Mesothelial cell of epicardium (in vitro differentiated cells): ENCODE measurements at regions not wholly inside any gene's neighbourhood (a gene's known extent, or its start where the extent isn't known, plus 50 kb on each side); places are given as distances from the start of the nearest gene placed in this dataset.

ENCODE experiments used
- DNase-seq, 2 experiments: peaks; one replicate each; pipeline ENCODE4 v3.0.0; 2021; ENCODE audit warnings: low spot score in 2 of 2; ENCODE audit not compliant: unreplicated experiment in 2 of 2
- H3K27ac Mint-ChIP-seq: 2 replicates; pipeline ENCODE4 v1.8.0; 2021; ENCODE audit warnings: mixed read lengths
- H3K27me3 Mint-ChIP-seq: 2 replicates; pipeline ENCODE4 v1.8.0; 2021; ENCODE audit warnings: low read depth, mixed read lengths
- H3K36me3 Mint-ChIP-seq: 2 replicates; pipeline ENCODE4 v1.8.0; 2021; ENCODE audit warnings: mixed read lengths
- H3K4me1 Mint-ChIP-seq: 2 replicates; pipeline ENCODE4 v1.8.0; 2021; ENCODE audit warnings: mixed read lengths
- H3K4me3 Mint-ChIP-seq: 2 replicates; pipeline ENCODE4 v1.8.0; 2021; ENCODE audit warnings: mild to moderate bottlenecking, moderate library complexity, mixed read lengths
- H3K9me3 Mint-ChIP-seq: 2 replicates; pipeline ENCODE4 v1.8.0; 2021; ENCODE audit warnings: mixed read lengths
- CTCF ChIP-seq: fragments of 200-600 bp; sonication (generic); IDR thresholded peaks from one replicate; pipeline ENCODE4 v1.5.0; 2021; ENCODE audit warnings: antibody characterized with exemption; ENCODE audit not compliant: unreplicated experiment

GRCh38 chr5:19172926-19173470 lies 815.0 kb downstream of the CDH18 start:
- H3K36me3 Mint-ChIP-seq = no peaks in the 10 kb centered on the region
- no peak overlapping the region for H3K4me3 Mint-ChIP-seq
- H3K9me3 Mint-ChIP-seq = no peaks in the 10 kb centered on the region
- H3K27me3 Mint-ChIP-seq = no peaks in the 10 kb centered on the region
- TF ChIP-seq CTCF = no peak
- no peak for DNase-seq
- no peaks in the 10 kb centered on the region for H3K4me1 Mint-ChIP-seq
- H3K27ac Mint-ChIP-seq = no peak overlapping the region

GRCh38 chr5:19175776-19176570 lies 812.0 kb downstream of the CDH18 start:
- TF ChIP-seq CTCF = no peak
- Mint-ChIP-seq H3K27me3 (no peaks in the 10 kb centered on the region), H3K4me3 (no peak overlapping the region), H3K4me1 (peaks cover 15% of the 10 kb centered on the region), H3K27ac (no peak overlapping the region), H3K36me3 (no peaks in the 10 kb centered on the region), H3K9me3 (no peaks in the 10 kb centered on the region)
- DNase-seq = no peak

- no peaks in the 10 kb centered on the region for H3K36me3 Mint-ChIP-seq
- no peak for DNase-seq
- H3K27me3 Mint-ChIP-seq = no peaks in the 10 kb centered on the region
- H3K4me1 Mint-ChIP-seq = peaks cover 18% of the 10 kb centered on the region
- no peak overlapping the region for H3K27ac Mint-ChIP-seq
- H3K4me3 Mint-ChIP-seq = no peak overlapping the region
- no peak for TF ChIP-seq CTCF
- no peaks in the 10 kb centered on the region for H3K9me3 Mint-ChIP-seq
Measured at GRCh38 chr5:19179571-19179970, 808.4 kb downstream of the CDH18 start.

GRCh38 chr5:19189176-19189575 lies 798.8 kb downstream of the CDH18 start:
- Mint-ChIP-seq H3K4me1 (peaks cover 2% of the 10 kb centered on the region), H3K4me3 (no peak overlapping the region), H3K9me3 (peaks cover 8% of the 10 kb centered on the region), H3K27me3 (no peaks in the 10 kb centered on the region), H3K27ac (no peak overlapping the region), H3K36me3 (no peaks in the 10 kb centered on the region)
- no peak for DNase-seq
- no peak for TF ChIP-seq CTCF

GRCh38 chr5:19193631-19194030 lies 794.4 kb downstream of the CDH18 start:
- H3K36me3 Mint-ChIP-seq = no peaks in the 10 kb centered on the region
- H3K4me1 Mint-ChIP-seq = peaks cover 2% of the 10 kb centered on the region
- no peak for TF ChIP-seq CTCF
- peaks cover 8% of the 10 kb centered on the region for H3K9me3 Mint-ChIP-seq
- no peak overlapping the region for H3K4me3 Mint-ChIP-seq
- H3K27ac Mint-ChIP-seq = no peak overlapping the region
- no peaks in the 10 kb centered on the region for H3K27me3 Mint-ChIP-seq
- no peak for DNase-seq
